B cell (primary cell): ENCODE measurements at regions not wholly inside any gene's neighbourhood (a gene's known extent, or its start where the extent isn't known, plus 50 kb on each side); places are given as distances from the start of the nearest gene placed in this dataset.

Experiments used
- ATAC-seq: fragments of 200-7000 bp; cut with Tn5 transposase; one replicate; pipeline ENCODE4 v1.10.0; 2021; ENCODE audit warnings: low read depth, mild to moderate bottlenecking, moderate number of reproducible peaks, moderate library complexity
- CTCF ChIA-PET: fragments of 350-600 bp; sonication (Branson Sonifier 250); formaldehyde crosslinking; loops from one replicate; lab custom pipeline; 2021; ENCODE audit warnings: antibody characterized with exemption, inconsistent platforms; lab: Charles Lee
- POLR2A ChIA-PET: fragments of 350-600 bp; sonication (Branson Sonifier 250); formaldehyde crosslinking; loops from one replicate; lab custom pipeline; 2021; ENCODE audit warnings: antibody characterized with exemption; lab: Charles Lee
- DNase-seq: peaks from one replicate; pipeline ENCODE4 v3.0.0; 2013
- H2AFZ ChIP-seq: 2 replicates; pipeline ENCODE4 v1.6.1; 2012; ENCODE audit warnings: mild to moderate bottlenecking, low read depth, low read length; ENCODE audit not compliant: insufficient read depth, poor library complexity, severe bottlenecking
- H3K27ac ChIP-seq, 2 donors: 1 replicate in 1 of 2; 2 replicates in 1 of 2; pipeline ENCODE4 v1.5.1; 2012 to 2013; ENCODE audit warnings: low read length in 2 of 2, mild to moderate bottlenecking in 2 of 2, moderate library complexity in 1 of 2
- H3K27me3 ChIP-seq, 4 experiments: fragments of 200-600 bp in 1 of 4; sonication (generic) in 1 of 4; replicated peaks in 1 of 4; 1 replicate in 2 of 4; 2 replicates in 2 of 4; pipeline versions ENCODE4 v1.6.1 to v1.7.0; 2013 to 2016; ENCODE audit warnings: low read length in 3 of 4, mild to moderate bottlenecking in 2 of 4, mixed read lengths in 1 of 4, moderate library complexity in 1 of 4; ENCODE audit not compliant: insufficient read depth in 4 of 4, control insufficient read depth in 3 of 4; ENCODE audit errors: control extremely low read depth in 1 of 4
- H3K36me3 ChIP-seq, 2 experiments: replicated peaks in 1 of 2; 1 replicate in 1 of 2; 2 replicates in 1 of 2; pipeline versions ENCODE4 v1.6.1 to v1.7.1; 2013; ENCODE audit warnings: low read length in 1 of 2; ENCODE audit not compliant: insufficient read depth in 2 of 2, control insufficient read depth in 1 of 2; ENCODE audit errors: control extremely low read depth in 1 of 2, extremely low read depth in 1 of 2
- H3K4me1 ChIP-seq, 2 donors: fragments of 200-600 bp in 1 of 2; sonication (generic) in 1 of 2; 1 replicate in 1 of 2; 2 replicates in 1 of 2; pipeline versions ENCODE4 v1.5.1 to v1.6.1; 2013 to 2017; ENCODE audit warnings: low read length in 2 of 2; ENCODE audit not compliant: control insufficient read depth in 2 of 2, insufficient read depth in 2 of 2
- H3K4me2 ChIP-seq: replicated peaks from 2 replicates; pipeline ENCODE3; 2012; ENCODE audit warnings: mild to moderate bottlenecking, low read depth, low read length; ENCODE audit not compliant: poor library complexity, severe bottlenecking
- H3K4me3 ChIP-seq, 5 experiments: fragments of 200-600 bp in 1 of 5; sonication (generic) in 1 of 5; 1 replicate in 3 of 5; 2 replicates in 2 of 5; pipeline versions ENCODE4 v1.5.1 to v1.7.0; 2011 to 2016; ENCODE audit warnings: low read length in 4 of 5, mild to moderate bottlenecking in 4 of 5, low read depth in 2 of 5, control low read depth in 1 of 5, moderate library complexity in 1 of 5; ENCODE audit not compliant: insufficient read depth in 1 of 5; ENCODE audit errors: control extremely low read depth in 1 of 5, extremely low read depth in 1 of 5
- H3K79me2 ChIP-seq: fragments of 200-600 bp; sonication (generic); one replicate; pipeline ENCODE4 v1.6.0; 2016; ENCODE audit warnings: low read length; ENCODE audit not compliant: control insufficient read depth, insufficient read depth
- H3K9ac ChIP-seq: fragments of 200-600 bp; sonication (generic); 2 replicates; pipeline ENCODE4 v1.6.1; 2017; ENCODE audit warnings: mild to moderate bottlenecking, low read length, moderate library complexity
- H3K9me3 ChIP-seq, 3 donors: one replicate each; pipeline versions ENCODE4 v1.6.1 to v1.7.1; 2013; ENCODE audit warnings: low read length in 2 of 3; ENCODE audit not compliant: control insufficient read depth in 2 of 3, insufficient read depth in 1 of 3; ENCODE audit errors: control extremely low read depth in 1 of 3
- H4K20me1 ChIP-seq: 2 replicates; pipeline ENCODE4 v1.6.0; 2012; ENCODE audit warnings: mild to moderate bottlenecking, low read length; ENCODE audit not compliant: insufficient read depth, control insufficient read depth, poor library complexity, severe bottlenecking
- H3K27ac Mint-ChIP-seq: one replicate; pipeline ENCODE4 v1.8.0; 2021; ENCODE audit warnings: mixed read lengths
- H3K27me3 Mint-ChIP-seq: one replicate; pipeline ENCODE4 v1.8.0; 2021; ENCODE audit warnings: mixed read lengths
- H3K4me1 Mint-ChIP-seq: one replicate; pipeline ENCODE4 v1.8.0; 2021; ENCODE audit warnings: mixed read lengths
- H3K4me3 Mint-ChIP-seq: one replicate; pipeline ENCODE4 v1.8.0; 2021; ENCODE audit warnings: mixed read lengths
- H3K9me3 Mint-ChIP-seq: one replicate; pipeline ENCODE4 v1.8.0; 2022; ENCODE audit warnings: mixed read lengths; ENCODE audit not compliant: insufficient read depth
- CTCF ChIP-seq: fragments of 200-600 bp; IDR thresholded peaks from one replicate; pipeline ENCODE4 v1.8.0; 2022; ENCODE audit warnings: antibody characterized with exemption, mild to moderate bottlenecking
- EZH2 ChIP-seq: IDR thresholded peaks from 2 replicates; pipeline ENCODE4 v1.6.1; 2012; ENCODE audit warnings: borderline replicate concordance, low read depth, mild to moderate bottlenecking, moderate library complexity, low read length; ENCODE audit not compliant: insufficient read depth, poor library complexity, severe bottlenecking
- WGBS: methylation state at CpG from one replicate; pipeline ENCODE4 v1.1.5; 2013; ENCODE audit warnings: missing lambda C conversion rate; ENCODE audit not compliant: insufficient coverage; 5-methylcytosine and 5-hydroxymethylcytosine counted together
- intact Hi-C: fragments of 100-400 bp; cut with micrococcal nuclease; formaldehyde crosslinking; loops from one replicate; pipeline ENCODE4 v1.10.0; 2022

- Mint-ChIP-seq H3K4me3 (no peak overlapping the region), H3K27ac (no peak overlapping the region), H3K9me3 (no peaks in the 10 kb centered on the region), H3K27me3 (peaks cover 12% of the 10 kb centered on the region), H3K4me1 (no peaks in the 10 kb centered on the region)
- POLR2A ChIA-PET, result no interaction called here
- no peak for ATAC-seq
- H4K20me1 ChIP-seq, result no peaks in the 10 kb centered on the region
- H3K79me2 ChIP-seq, result no peaks in the 10 kb centered on the region
- CTCF ChIA-PET, result interaction anchor here (1.1 to 5.7 kb wide), 3 partner anchors 10 to 15 kb away, joined by 3 to 29 read pairs (median 7); no protein-coding TSS in a partner anchor
- no peak overlapping the region for H3K4me2 ChIP-seq
- intact Hi-C loops, result no loop called here
- peaks cover 0 to 2% (median 0%) of the 10 kb centered on the region in 4 experiments for H3K27me3 ChIP-seq
- no peaks in the 10 kb centered on the region for H3K36me3 ChIP-seq
- no peak overlapping the region for H3K4me3 ChIP-seq
- no peak for DNase-seq
- no peak overlapping the region for H3K27ac ChIP-seq
- H3K9ac ChIP-seq, result no peak overlapping the region
- H3K9me3 ChIP-seq, result no peaks in the 10 kb centered on the region
- WGBS, result 59% methylated on average over 4 of the region's 5 CpGs
- TF ChIP-seq CTCF, result no peak
- no peak for TF ChIP-seq EZH2
- no peaks in the 10 kb centered on the region for H3K4me1 ChIP-seq
- H2AFZ ChIP-seq, result no peak overlapping the region
These were observed 134.6 kb upstream of the ADAMTS18 start for GRCh38 chr16:77569406-77569805.

- H3K27ac Mint-ChIP-seq, result no peak overlapping the region
- peaks cover 0 to 3% (median 0%) of the 10 kb centered on the region in 4 experiments for H3K27me3 ChIP-seq
- no peak overlapping the region for H2AFZ ChIP-seq
- ChIA-PET CTCF (interaction anchor here (1.1 to 5.7 kb wide), 5 partner anchors 9 to 335 kb away, joined by 3 to 29 read pairs (median 5); no protein-coding TSS in a partner anchor), POLR2A (no interaction called here)
- no peak overlapping the region for H3K9ac ChIP-seq
- no peak for TF ChIP-seq EZH2
- TF ChIP-seq CTCF, result no peak
- no CpG with 5 or more reads among the region's 1 CpG for WGBS
- no peaks in the 10 kb centered on the region for H3K79me2 ChIP-seq
- DNase-seq, result no peak
- peaks cover 12% of the 10 kb centered on the region for H3K27me3 Mint-ChIP-seq
- H3K9me3 Mint-ChIP-seq, result no peaks in the 10 kb centered on the region
- ATAC-seq, result no peak
- no peak overlapping the region for H3K4me3 ChIP-seq
- H3K4me3 Mint-ChIP-seq, result no peak overlapping the region
- no peak overlapping the region for H3K27ac ChIP-seq
- H3K4me2 ChIP-seq, result no peak overlapping the region
- no peaks in the 10 kb centered on the region for H4K20me1 ChIP-seq
- H3K9me3 ChIP-seq, result no peaks in the 10 kb centered on the region
- no peaks in the 10 kb centered on the region for H3K4me1 ChIP-seq
- no peaks in the 10 kb centered on the region for H3K36me3 ChIP-seq
- intact Hi-C loops, result no loop called here
- no peaks in the 10 kb centered on the region for H3K4me1 Mint-ChIP-seq
These were observed 135.7 kb upstream of the ADAMTS18 start for GRCh38 chr16:77570574-77570973.
